ENCODE measurements at regions not wholly inside any gene's neighbourhood (a gene's known extent, or its start where the extent isn't known, plus 50 kb on each side); places are given as distances from the start of the nearest gene placed in this dataset.

- no peak for DNase-seq (ENCODE audit: low read depth in 2 of 3, low spot score in 1 of 3)
These were observed 250.7 kb downstream of the TBC1D4 start for GRCh38 chr13:75231235-75231634.

GRCh38 chr13:75226733-75227435 is 255.1 kb downstream of the TBC1D4 start:
- DNase-seq (ENCODE audit: low read depth in 2 of 3, low spot score in 1 of 3), result no peak

GRCh38 chr13:75226092-75226491 is 255.9 kb downstream of the TBC1D4 start:
- no peak for DNase-seq (ENCODE audit: low read depth in 2 of 3, low spot score in 1 of 3)

- no peak for DNase-seq (ENCODE audit: low read depth in 2 of 3, low spot score in 1 of 3)
These were observed 256.5 kb downstream of the TBC1D4 start for GRCh38 chr13:75225288-75226032.

- no peak for DNase-seq (ENCODE audit: low read depth in 2 of 3, low spot score in 1 of 3)
These were observed 257.8 kb downstream of the TBC1D4 start for GRCh38 chr13:75224053-75224742.

- no peak for DNase-seq (ENCODE audit: low read depth in 2 of 3, low spot score in 1 of 3)
These were observed 259.9 kb downstream of the TBC1D4 start for GRCh38 chr13:75222031-75222430.

GRCh38 chr13:75220861-75221260 is 261.1 kb downstream of the TBC1D4 start:
- DNase-seq (ENCODE audit: low read depth in 2 of 3, low spot score in 1 of 3), result no peak

GRCh38 chr13:75220238-75220542 is 261.8 kb downstream of the TBC1D4 start:
- no peak for DNase-seq (ENCODE audit: low read depth in 2 of 3, low spot score in 1 of 3)

- DNase-seq (ENCODE audit: low read depth in 2 of 3, low spot score in 1 of 3), result peak; percentile 75 to 86 (median 80)
These were observed 262.3 kb downstream of the TBC1D4 start for GRCh38 chr13:75219479-75220237.

GRCh38 chr13:75217949-75218348 is 264.0 kb downstream of the TBC1D4 start:
- DNase-seq (ENCODE audit: low read depth in 2 of 3, low spot score in 1 of 3), result no peak

GRCh38 chr13:75216038-75216437 is 265.9 kb downstream of the TBC1D4 start:
- DNase-seq (ENCODE audit: low read depth in 2 of 3, low spot score in 1 of 3), result no peak

GRCh38 chr13:75214846-75215245 is 267.1 kb downstream of the TBC1D4 start:
- DNase-seq (ENCODE audit: low read depth in 2 of 3, low spot score in 1 of 3), result no peak

- DNase-seq (ENCODE audit: low read depth in 2 of 3, low spot score in 1 of 3), result no peak
These were observed 279.0 kb downstream of the TBC1D4 start for GRCh38 chr13:75202981-75203380.

GRCh38 chr13:75197803-75198202 is 284.2 kb downstream of the TBC1D4 start:
- no peak for DNase-seq (ENCODE audit: low read depth in 2 of 3, low spot score in 1 of 3)

- no peak for DNase-seq (ENCODE audit: low read depth in 2 of 3, low spot score in 1 of 3)
These were observed 285.7 kb downstream of the TBC1D4 start for GRCh38 chr13:75196147-75196837.

GRCh38 chr13:75195495-75196146 is 286.3 kb downstream of the TBC1D4 start:
- DNase-seq (ENCODE audit: low read depth in 2 of 3, low spot score in 1 of 3), result no peak

- DNase-seq (ENCODE audit: low read depth in 2 of 3, low spot score in 1 of 3), result no peak
These were observed 287.1 kb downstream of the TBC1D4 start for GRCh38 chr13:75194717-75195462.

- no peak for DNase-seq (ENCODE audit: low read depth in 2 of 3, low spot score in 1 of 3)
These were observed 295.6 kb downstream of the TBC1D4 start for GRCh38 chr13:75186379-75186778.

GRCh38 chr13:75181906-75182305 is 300.1 kb downstream of the TBC1D4 start:
- no peak for DNase-seq (ENCODE audit: low read depth in 2 of 3, low spot score in 1 of 3)

Measured in stimulated activated CD4-positive, alpha-beta T cell treated with anti-CD3 and anti-CD28 coated beads, Interleukin-12 subunit alpha, Interleukin-12 subunit beta, amount 100 ng/mL, for 48 hours (primary cell).